Cardiac muscle cell (in vitro differentiated cells and primary cell): ENCODE measurements at regions not wholly inside any gene's neighbourhood (a gene's known extent, or its start where the extent isn't known, plus 50 kb on each side); places are given as distances from the start of the nearest gene placed in this dataset.
A peak's percentile ranks its signal among the peaks of the same experiment; 100 is the strongest.

ENCODE experiments used
- DNase-seq, 2 donors: peaks; one replicate each; pipeline versions ENCODE4 v3.0.0 to v3.0.0-alpha.2; 2010 to 2017; ENCODE audit warnings: low read depth in 1 of 2, low spot score in 1 of 2
- H3K27ac ChIP-seq: fragments of 200-600 bp; sonication (generic); 2 replicates; pipeline ENCODE4 v1.5.1; 2016
- H3K27me3 ChIP-seq: fragments of 200-600 bp; sonication (generic); 2 replicates; pipeline ENCODE4 v1.6.0; 2016; ENCODE audit warnings: control low read depth
- H3K36me3 ChIP-seq: fragments of 200-600 bp; sonication (generic); 2 replicates; pipeline ENCODE4 v1.5.1; 2016; ENCODE audit warnings: control low read depth
- H3K4me1 ChIP-seq: fragments of 200-600 bp; sonication (generic); 2 replicates; pipeline ENCODE4 v1.8.1; 2017; ENCODE audit warnings: low read depth, mild to moderate bottlenecking, mixed run types
- H3K4me3 ChIP-seq: fragments of 200-600 bp; sonication (generic); 2 replicates; pipeline ENCODE4 v1.5.1; 2016; ENCODE audit warnings: mild to moderate bottlenecking
- H3K9me3 ChIP-seq: fragments of 200-600 bp; sonication (generic); 2 replicates; pipeline ENCODE4 v1.5.1; 2017; ENCODE audit warnings: low read depth, mild to moderate bottlenecking, control low read depth
- CTCF ChIP-seq: IDR thresholded peaks from 2 replicates; pipeline ENCODE4 v1.5.1; 2012; ENCODE audit warnings: low read depth, mild to moderate bottlenecking, low read length

- TF ChIP-seq CTCF = no peak
- H3K4me1 ChIP-seq = peaks cover 18% of the 10 kb centered on the region
- H3K27me3 ChIP-seq = peaks cover 26% of the 10 kb centered on the region
- H3K36me3 ChIP-seq = no peaks in the 10 kb centered on the region
- no peak overlapping the region for H3K4me3 ChIP-seq
- H3K27ac ChIP-seq = no peak overlapping the region
- DNase-seq = no peak
- no peaks in the 10 kb centered on the region for H3K9me3 ChIP-seq
Observed at GRCh38 chr11:91312541-91312940, 912.1 kb upstream of the FAT3 start.

- no peak for DNase-seq
Observed at GRCh38 chr11:91310085-91310484, 914.5 kb upstream of the FAT3 start.

GRCh38 chr11:91308069-91308468 is 916.5 kb upstream of the FAT3 start:
- Histone ChIP-seq H3K4me1 (peaks cover 18% of the 10 kb centered on the region), H3K4me3 (no peak overlapping the region), H3K27ac (no peak overlapping the region), H3K9me3 (no peaks in the 10 kb centered on the region), H3K27me3 (peaks cover 36% of the 10 kb centered on the region), H3K36me3 (no peaks in the 10 kb centered on the region)
- TF ChIP-seq CTCF = no peak
- DNase-seq = peak in 1 of 2 donors; percentile 27

More at GRCh38 chr11:91310085-91310484, 914.5 kb upstream of the FAT3 start:
- TF ChIP-seq CTCF = no peak
- Histone ChIP-seq H3K27ac (no peak overlapping the region), H3K9me3 (no peaks in the 10 kb centered on the region), H3K36me3 (no peaks in the 10 kb centered on the region), H3K4me3 (no peak overlapping the region), H3K4me1 (peaks cover 25% of the 10 kb centered on the region), H3K27me3 (peaks cover 26% of the 10 kb centered on the region)

- Histone ChIP-seq H3K27ac (no peak overlapping the region), H3K9me3 (no peaks in the 10 kb centered on the region), H3K27me3 (peaks cover 38% of the 10 kb centered on the region), H3K4me3 (no peak overlapping the region), H3K4me1 (peaks cover 23% of the 10 kb centered on the region), H3K36me3 (no peaks in the 10 kb centered on the region)
- no peak for TF ChIP-seq CTCF
- DNase-seq = peak in 1 of 2 donors; percentile 25
Observed at GRCh38 chr11:91305402-91305801, 919.2 kb upstream of the FAT3 start.

- TF ChIP-seq CTCF = no peak
- no peak for DNase-seq
- Histone ChIP-seq H3K9me3 (no peaks in the 10 kb centered on the region), H3K27ac (no peak overlapping the region), H3K4me3 (no peak overlapping the region), H3K27me3 (peaks cover 51% of the 10 kb centered on the region), H3K4me1 (peaks cover 23% of the 10 kb centered on the region), H3K36me3 (no peaks in the 10 kb centered on the region)
Observed at GRCh38 chr11:91303749-91304148, 920.9 kb upstream of the FAT3 start.

- H3K27ac ChIP-seq = no peak overlapping the region
- H3K36me3 ChIP-seq = no peaks in the 10 kb centered on the region
- H3K27me3 ChIP-seq = peaks cover 60% of the 10 kb centered on the region
- H3K9me3 ChIP-seq = no peaks in the 10 kb centered on the region
- DNase-seq = peak in 1 of 2 donors; percentile 1
- H3K4me1 ChIP-seq = peaks cover 6% of the 10 kb centered on the region
- no peak overlapping the region for H3K4me3 ChIP-seq
- TF ChIP-seq CTCF = no peak
Observed at GRCh38 chr11:91299980-91300379, 924.6 kb upstream of the FAT3 start.
